CD14-positive monocyte (primary cell): ENCODE measurements at regions not wholly inside any gene's neighbourhood (a gene's known extent, or its start where the extent isn't known, plus 50 kb on each side); places are given as distances from the start of the nearest gene placed in this dataset.

ENCODE experiments used
- DNase-seq, 3 donors: peaks; one replicate each; pipeline ENCODE4 v3.0.0-alpha.2; 2011 to 2022
- H2AFZ ChIP-seq: 2 replicates; pipeline ENCODE4 v1.6.0; 2012; ENCODE audit warnings: mild to moderate bottlenecking, low read depth, low read length, inconsistent platforms; ENCODE audit not compliant: insufficient read depth, poor library complexity, severe bottlenecking
- H3K27ac ChIP-seq, 2 donors: 1 replicate in 1 of 2; 2 replicates in 1 of 2; pipeline ENCODE4 v1.5.1; 2012 to 2013; ENCODE audit warnings: low read length in 2 of 2, control low read depth in 1 of 2, inconsistent platforms in 1 of 2, low read depth in 1 of 2, mild to moderate bottlenecking in 1 of 2
- H3K27me3 ChIP-seq, 2 donors: one replicate each; pipeline versions ENCODE4 v1.6.0 to v1.6.1; 2011 to 2013; ENCODE audit warnings: low read length in 2 of 2; ENCODE audit not compliant: control insufficient read depth in 2 of 2, insufficient read depth in 2 of 2
- H3K36me3 ChIP-seq, 2 donors: replicated peaks in 1 of 2; 1 replicate in 1 of 2; 2 replicates in 1 of 2; pipeline versions ENCODE4 v1.5.1 to v1.6.1; 2012 to 2013; ENCODE audit warnings: low read length in 2 of 2, control low read depth in 1 of 2, inconsistent platforms in 1 of 2, mild to moderate bottlenecking in 1 of 2; ENCODE audit not compliant: insufficient read depth in 2 of 2, control insufficient read depth in 1 of 2
- H3K4me1 ChIP-seq, 2 donors: 1 replicate in 1 of 2; 2 replicates in 1 of 2; pipeline versions ENCODE4 v1.5.1 to v1.6.1; 2012 to 2013; ENCODE audit warnings: low read length in 2 of 2, control low read depth in 1 of 2, inconsistent platforms in 1 of 2, mild to moderate bottlenecking in 1 of 2, moderate library complexity in 1 of 2; ENCODE audit not compliant: insufficient read depth in 2 of 2, control insufficient read depth in 1 of 2
- H3K4me2 ChIP-seq: replicated peaks from 2 replicates; pipeline ENCODE3; 2012; ENCODE audit warnings: low read length, moderate library complexity, mild to moderate bottlenecking; ENCODE audit not compliant: poor library complexity, severe bottlenecking; ENCODE audit errors: extremely low read depth
- H3K4me3 ChIP-seq, 3 experiments: fragments of 200-600 bp in 1 of 3; sonication (generic) in 1 of 3; replicated peaks in 1 of 3; 1 replicate in 2 of 3; 2 replicates in 1 of 3; pipeline ENCODE4 v1.5.1; 2011 to 2013; ENCODE audit warnings: low read length in 3 of 3, mild to moderate bottlenecking in 3 of 3, control low read depth in 2 of 3, low read depth in 2 of 3, inconsistent platforms in 1 of 3, moderate library complexity in 1 of 3
- H3K79me2 ChIP-seq: 2 replicates; pipeline ENCODE4 v1.6.0; 2012; ENCODE audit warnings: mild to moderate bottlenecking, control low read depth, inconsistent platforms, low read length, moderate library complexity; ENCODE audit not compliant: insufficient read depth
- H3K9ac ChIP-seq: 2 replicates; pipeline ENCODE4 v1.6.0; 2017; ENCODE audit warnings: low read length, mild to moderate bottlenecking; ENCODE audit not compliant: insufficient read depth, poor library complexity, severe bottlenecking
- H3K9me3 ChIP-seq, 2 donors: replicated peaks in 1 of 2; 1 replicate in 1 of 2; 2 replicates in 1 of 2; pipeline versions ENCODE4 v1.5.1 to v1.6.1; 2012 to 2013; ENCODE audit warnings: low read length in 2 of 2, control low read depth in 1 of 2; ENCODE audit not compliant: control insufficient read depth in 1 of 2, insufficient read depth in 1 of 2
- H4K20me1 ChIP-seq: 2 replicates; pipeline ENCODE4 v1.6.0; 2012; ENCODE audit warnings: mild to moderate bottlenecking, low read length, control low read depth, moderate library complexity; ENCODE audit not compliant: insufficient read depth
- H3K27ac Mint-ChIP-seq, 7 donors: one replicate each; pipeline ENCODE4 v1.8.0; 2020; ENCODE audit warnings: mild to moderate bottlenecking in 7 of 7, mixed read lengths in 7 of 7, moderate library complexity in 6 of 7, inconsistent platforms in 2 of 7
- H3K27me3 Mint-ChIP-seq, 3 donors: one replicate each; pipeline ENCODE4 v1.8.0; 2021 to 2022; ENCODE audit warnings: low read depth in 3 of 3, mild to moderate bottlenecking in 3 of 3, mixed read lengths in 3 of 3, moderate library complexity in 3 of 3, inconsistent platforms in 1 of 3
- H3K36me3 Mint-ChIP-seq, 2 donors: one replicate each; pipeline ENCODE4 v1.8.0; 2020; ENCODE audit warnings: mixed read lengths in 2 of 2, inconsistent platforms in 1 of 2, mild to moderate bottlenecking in 1 of 2
- H3K4me1 Mint-ChIP-seq: one replicate; pipeline ENCODE4 v1.8.0; 2020; ENCODE audit warnings: mild to moderate bottlenecking, mixed read lengths
- H3K4me3 Mint-ChIP-seq, 2 donors: one replicate each; pipeline ENCODE4 v1.8.0; 2020; ENCODE audit warnings: mild to moderate bottlenecking in 2 of 2, mixed read lengths in 2 of 2, moderate library complexity in 1 of 2
- H3K9me3 Mint-ChIP-seq, 7 donors: one replicate each; pipeline ENCODE4 v1.8.0; 2020 to 2022; ENCODE audit warnings: mixed read lengths in 7 of 7, mild to moderate bottlenecking in 6 of 7, moderate library complexity in 6 of 7, inconsistent platforms in 2 of 7
- CTCF ChIP-seq: fragments of 200-600 bp; IDR thresholded peaks from one replicate; pipeline ENCODE4 v1.8.0; 2022; ENCODE audit warnings: antibody characterized with exemption, mild to moderate bottlenecking
- WGBS: methylation state at CpG from one replicate; pipeline ENCODE4 v1.1.5; 2013; ENCODE audit warnings: missing lambda C conversion rate; ENCODE audit not compliant: insufficient coverage; 5-methylcytosine and 5-hydroxymethylcytosine counted together
- intact Hi-C, 2 donors: fragments of 100-400 bp; cut with micrococcal nuclease; formaldehyde crosslinking; loops; one replicate each; pipeline versions ENCODE4 v1.15.0 to v1.15.1; 2023

- Histone ChIP-seq H3K36me3 (no peaks in the 10 kb centered on the region), H3K9ac (no peak overlapping the region), H3K27me3 (no peaks in the 10 kb centered on the region), H3K4me1 (no peaks in the 10 kb centered on the region), H3K27ac (no peak overlapping the region), H2AFZ (no peak overlapping the region), H3K4me2 (no peak overlapping the region), H3K79me2 (no peaks in the 10 kb centered on the region), H4K20me1 (no peaks in the 10 kb centered on the region), H3K9me3 (no peaks in the 10 kb centered on the region), H3K4me3 (no peak overlapping the region)
- Mint-ChIP-seq H3K4me3 (no peak overlapping the region), H3K9me3 (peaks cover 0 to 7% (median under 1%) of the 10 kb centered on the region in 7 donors), H3K36me3 (no peaks in the 10 kb centered on the region), H3K4me1 (no peaks in the 10 kb centered on the region), H3K27me3 (peaks cover 0 to 2% (median 0%) of the 10 kb centered on the region in 3 donors), H3K27ac (no peak overlapping the region)
- no peak for TF ChIP-seq CTCF
- intact Hi-C loops: no loop called here
- no CpG with 5 or more reads among the region's 3 CpGs for WGBS
- no peak for DNase-seq
Measured at GRCh38 chr4:93908778-93909177, 80.2 kb downstream of the ATOH1 start.

- TF ChIP-seq CTCF: no peak
- no peak overlapping the region for H3K4me2 ChIP-seq
- no peak overlapping the region for H3K9ac ChIP-seq
- H3K9me3 Mint-ChIP-seq: peaks cover 0 to 6% (median 0%) of the 10 kb centered on the region in 7 donors
- DNase-seq: no peak
- no peaks in the 10 kb centered on the region for H3K4me1 ChIP-seq
- no peak overlapping the region for H3K27ac ChIP-seq
- no peak overlapping the region for H3K27ac Mint-ChIP-seq
- peaks cover 0 to 2% (median 0%) of the 10 kb centered on the region in 3 donors for H3K27me3 Mint-ChIP-seq
- no peak overlapping the region for H3K4me3 ChIP-seq
- intact Hi-C loops: no loop called here
- no peak overlapping the region for H3K4me3 Mint-ChIP-seq
- H2AFZ ChIP-seq: no peak overlapping the region
- H3K27me3 ChIP-seq: no peaks in the 10 kb centered on the region
- no peaks in the 10 kb centered on the region for H4K20me1 ChIP-seq
- H3K79me2 ChIP-seq: no peaks in the 10 kb centered on the region
- no CpG with 5 or more reads among the region's 2 CpGs for WGBS
- H3K36me3 ChIP-seq: no peaks in the 10 kb centered on the region
- no peaks in the 10 kb centered on the region for H3K36me3 Mint-ChIP-seq
- H3K4me1 Mint-ChIP-seq: no peaks in the 10 kb centered on the region
- H3K9me3 ChIP-seq: no peaks in the 10 kb centered on the region
Measured at GRCh38 chr4:93911671-93912070, 83.1 kb downstream of the ATOH1 start.
